GM12865 (cell line): ENCODE measurements at regions not wholly inside any gene's neighbourhood (a gene's known extent, or its start where the extent isn't known, plus 50 kb on each side); places are given as distances from the start of the nearest gene placed in this dataset.

Source experiments
- DNase-seq: peaks from one replicate; pipeline ENCODE4 v3.0.0; 2010; ENCODE audit warnings: low read depth
- H3K4me3 ChIP-seq: 2 replicates; pipeline ENCODE4 v1.5.1; 2011; ENCODE audit warnings: mild to moderate bottlenecking, low read depth, low read length, control low read depth
- TF ChIP-seq, protein P1 (sequence below): IDR thresholded peaks from 2 replicates; pipeline ENCODE4 v1.5.1; 2011; ENCODE audit warnings: low read length, control low read depth, low read depth, inconsistent platforms; ENCODE audit not compliant: insufficient read depth; ENCODE audit errors: missing control alignments

DNA sequence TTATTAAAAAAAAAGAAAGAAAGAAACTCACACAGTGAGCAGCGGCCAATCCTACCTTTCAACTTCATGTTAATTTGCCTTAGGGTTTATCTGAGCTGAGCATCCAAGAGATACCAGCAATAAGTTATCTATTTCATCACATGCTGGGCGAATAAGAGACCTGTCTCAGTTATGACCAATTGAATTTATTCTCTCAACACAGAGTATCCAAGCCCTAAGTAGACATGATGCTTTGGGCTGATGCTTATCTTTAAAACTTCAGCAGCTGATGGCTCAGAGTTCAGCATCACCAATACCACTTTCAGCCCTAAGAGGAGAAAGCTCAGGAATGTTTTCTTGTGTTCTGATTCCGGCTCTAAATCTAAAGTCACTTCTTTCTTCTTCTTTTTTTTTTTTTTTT lies 489.0 kb upstream of the ZFHX3 start:
- TF ChIP-seq, protein P1, sequence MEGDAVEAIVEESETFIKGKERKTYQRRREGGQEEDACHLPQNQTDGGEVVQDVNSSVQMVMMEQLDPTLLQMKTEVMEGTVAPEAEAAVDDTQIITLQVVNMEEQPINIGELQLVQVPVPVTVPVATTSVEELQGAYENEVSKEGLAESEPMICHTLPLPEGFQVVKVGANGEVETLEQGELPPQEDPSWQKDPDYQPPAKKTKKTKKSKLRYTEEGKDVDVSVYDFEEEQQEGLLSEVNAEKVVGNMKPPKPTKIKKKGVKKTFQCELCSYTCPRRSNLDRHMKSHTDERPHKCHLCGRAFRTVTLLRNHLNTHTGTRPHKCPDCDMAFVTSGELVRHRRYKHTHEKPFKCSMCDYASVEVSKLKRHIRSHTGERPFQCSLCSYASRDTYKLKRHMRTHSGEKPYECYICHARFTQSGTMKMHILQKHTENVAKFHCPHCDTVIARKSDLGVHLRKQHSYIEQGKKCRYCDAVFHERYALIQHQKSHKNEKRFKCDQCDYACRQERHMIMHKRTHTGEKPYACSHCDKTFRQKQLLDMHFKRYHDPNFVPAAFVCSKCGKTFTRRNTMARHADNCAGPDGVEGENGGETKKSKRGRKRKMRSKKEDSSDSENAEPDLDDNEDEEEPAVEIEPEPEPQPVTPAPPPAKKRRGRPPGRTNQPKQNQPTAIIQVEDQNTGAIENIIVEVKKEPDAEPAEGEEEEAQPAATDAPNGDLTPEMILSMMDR: no peak
- no peak for DNase-seq
- H3K4me3 ChIP-seq: no peak overlapping the region

DNA sequence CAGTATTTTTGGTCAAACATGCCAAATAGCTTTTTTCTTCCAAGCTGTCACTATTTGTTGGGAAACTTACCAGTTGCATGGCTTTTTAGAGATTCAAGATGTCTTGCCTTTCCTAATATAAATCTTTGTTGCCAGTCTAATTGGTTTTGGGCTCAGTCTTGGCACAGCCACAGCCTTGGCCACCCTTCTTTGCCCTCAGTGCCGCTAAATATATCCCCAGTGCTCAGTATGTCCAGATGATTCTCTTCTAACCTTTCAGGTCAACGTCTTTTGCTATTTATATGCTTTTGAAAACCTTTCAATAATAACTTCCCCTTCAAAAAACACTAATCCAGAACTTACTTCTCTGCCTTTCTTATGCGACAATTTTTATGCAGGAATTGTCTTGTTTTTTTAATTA lies 483.1 kb upstream of the ZFHX3 start:
- no peak for DNase-seq
- no peak overlapping the region for H3K4me3 ChIP-seq
- TF ChIP-seq, protein P1: no peak

DNA sequence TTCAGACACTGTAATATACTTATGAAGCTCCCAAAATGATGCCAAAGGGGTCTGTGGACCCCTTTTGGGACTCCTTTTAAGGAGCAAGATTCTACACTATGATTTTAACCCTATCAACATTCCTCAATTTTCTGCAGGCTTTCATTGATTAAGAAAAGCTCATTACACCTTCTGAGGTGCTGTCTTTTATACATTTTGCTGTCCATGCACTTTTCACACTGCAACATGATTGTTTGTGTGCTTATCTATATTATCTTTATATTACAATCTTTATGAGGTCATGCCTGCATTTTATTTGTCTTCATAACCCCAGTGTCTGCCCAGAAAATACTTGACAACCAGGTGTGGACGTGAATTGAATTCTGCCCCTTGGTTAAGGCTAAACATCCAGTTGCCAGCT lies 482.6 kb upstream of the ZFHX3 start:
- TF ChIP-seq, protein P1: no peak
- no peak overlapping the region for H3K4me3 ChIP-seq
- no peak for DNase-seq

DNA sequence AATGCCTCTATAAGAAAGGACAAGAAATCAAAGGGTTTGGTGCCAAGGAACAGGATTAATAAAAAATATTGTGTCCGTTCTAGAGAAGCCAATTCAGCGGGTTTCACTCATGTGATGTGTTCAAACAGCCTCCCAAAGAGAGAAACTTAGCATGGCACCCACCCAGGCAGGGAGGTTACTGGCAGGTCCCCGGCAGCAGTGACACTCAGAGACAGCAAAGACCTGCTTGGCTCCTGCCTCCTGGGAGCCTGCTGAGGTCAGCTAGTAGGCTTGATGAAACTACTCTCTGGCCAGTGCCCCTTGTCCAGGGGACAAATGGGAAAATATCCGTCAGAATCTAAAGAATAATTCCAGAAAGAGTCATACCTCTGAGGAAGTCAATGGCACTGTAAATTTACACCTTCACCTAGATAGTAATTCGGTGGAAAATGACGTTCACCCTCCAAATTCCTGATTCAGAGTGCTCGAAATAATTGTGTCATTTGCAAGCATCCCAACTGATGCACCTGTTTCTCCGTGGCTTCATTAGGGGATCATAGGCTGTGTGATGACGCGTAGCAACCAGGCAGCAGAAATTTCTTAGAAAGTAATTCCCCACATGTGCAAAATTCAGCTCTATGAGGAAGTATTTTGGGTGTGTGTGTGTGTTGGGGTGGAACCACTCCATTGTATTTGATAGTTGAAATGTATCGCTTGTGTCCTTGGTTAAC lies 481.5 kb upstream of the ZFHX3 start:
- no peak for DNase-seq
- TF ChIP-seq, protein P1: no peak
- H3K4me3 ChIP-seq: no peak overlapping the region

DNA sequence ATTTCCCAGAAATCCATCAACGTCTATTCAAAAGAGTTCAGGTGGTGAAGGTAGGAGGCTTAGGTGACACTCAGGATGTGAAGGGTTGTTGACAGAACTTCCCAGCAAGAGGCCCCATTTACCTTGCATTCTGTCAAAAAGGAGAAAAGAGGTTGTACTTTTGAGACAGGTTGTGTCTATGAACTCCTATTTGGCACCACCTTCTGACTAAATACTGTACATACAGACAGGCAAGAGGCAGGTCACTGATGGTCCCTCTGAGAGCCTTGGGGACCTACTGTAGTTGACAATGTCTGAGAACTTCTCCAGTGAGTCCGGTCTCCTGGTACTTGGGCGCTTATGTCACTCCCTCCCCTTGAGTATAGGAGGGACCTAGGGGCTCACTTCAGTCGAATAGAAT lies 479.3 kb upstream of the ZFHX3 start:
- H3K4me3 ChIP-seq: no peak overlapping the region
- TF ChIP-seq, protein P1: no peak
- peak; percentile 6 for DNase-seq

DNA sequence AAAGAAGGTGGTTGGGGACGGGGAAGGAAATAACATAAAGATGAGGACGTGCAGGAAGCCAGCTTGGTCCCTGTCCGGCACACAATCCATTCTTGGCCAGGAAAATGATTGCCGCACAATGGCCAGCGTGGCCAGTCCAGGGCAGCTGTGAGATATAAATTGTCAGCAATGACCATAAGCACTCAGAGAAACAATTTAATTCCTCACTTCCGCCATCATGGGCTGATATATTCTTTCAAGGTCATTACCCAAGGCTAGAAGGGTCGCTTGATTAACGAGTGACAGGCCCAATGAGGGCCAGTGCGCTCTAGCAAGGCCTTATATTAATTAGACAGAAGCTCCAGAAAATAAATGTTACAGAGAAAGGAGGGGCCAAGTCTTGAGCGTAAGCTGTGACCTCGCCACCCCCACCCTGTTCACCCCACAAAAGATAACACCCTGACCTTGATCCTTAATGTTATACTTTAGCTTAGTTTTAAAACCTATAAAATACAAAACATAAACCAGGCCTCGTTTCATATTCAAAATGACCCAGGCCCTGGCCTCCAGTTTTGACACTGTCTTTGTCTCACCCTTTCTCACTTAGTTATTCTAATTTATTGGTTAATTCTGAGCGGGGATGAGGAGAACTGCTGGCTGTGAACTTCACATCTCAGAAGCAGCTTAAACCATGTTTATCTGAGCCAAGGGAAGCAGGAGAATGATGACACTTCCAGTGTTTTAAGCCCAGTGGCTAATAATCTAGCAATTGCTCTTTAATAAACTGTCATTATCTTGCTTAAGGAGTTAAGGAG lies 478.3 kb upstream of the ZFHX3 start:
- H3K4me3 ChIP-seq: no peak overlapping the region
- no peak for DNase-seq
- TF ChIP-seq, protein P1: no peak
